Gastroesophageal sphincter (tissue), 3 donors: ENCODE measurements at regions not wholly inside any gene's neighbourhood (a gene's known extent, or its start where the extent isn't known, plus 50 kb on each side); places are given as distances from the start of the nearest gene placed in this dataset.

Source experiments
- EP300 ChIP-seq: sonication (generic); formaldehyde crosslinking; IDR thresholded peaks from one replicate; pipeline ENCODE4 v1.6.1; 2017; ENCODE audit warnings: antibody characterized with exemption, mild to moderate bottlenecking
- POLR2A ChIP-seq, 2 donors: fragments of 450-650 bp; IDR thresholded peaks; one replicate each; pipeline ENCODE4 v1.6.1; 2017; ENCODE audit warnings: antibody characterized with exemption in 2 of 2, mild to moderate bottlenecking in 2 of 2, moderate library complexity in 1 of 2
- POLR2AphosphoS5 ChIP-seq: sonication (generic); formaldehyde crosslinking; IDR thresholded peaks from one replicate; pipeline ENCODE4 v1.6.1; 2017; ENCODE audit warnings: antibody characterized with exemption
- TF ChIP-seq, protein P1 (sequence below), 4 experiments: fragments of 200-600 bp in 2 of 4; fragments of 450-650 bp in 2 of 4; sonication (generic) in 1 of 4; IDR thresholded peaks; one replicate each; pipeline ENCODE4 v1.5.1; 2017 to 2019; ENCODE audit warnings: antibody characterized with exemption in 4 of 4, mild to moderate bottlenecking in 2 of 4, moderate library complexity in 2 of 4

DNA sequence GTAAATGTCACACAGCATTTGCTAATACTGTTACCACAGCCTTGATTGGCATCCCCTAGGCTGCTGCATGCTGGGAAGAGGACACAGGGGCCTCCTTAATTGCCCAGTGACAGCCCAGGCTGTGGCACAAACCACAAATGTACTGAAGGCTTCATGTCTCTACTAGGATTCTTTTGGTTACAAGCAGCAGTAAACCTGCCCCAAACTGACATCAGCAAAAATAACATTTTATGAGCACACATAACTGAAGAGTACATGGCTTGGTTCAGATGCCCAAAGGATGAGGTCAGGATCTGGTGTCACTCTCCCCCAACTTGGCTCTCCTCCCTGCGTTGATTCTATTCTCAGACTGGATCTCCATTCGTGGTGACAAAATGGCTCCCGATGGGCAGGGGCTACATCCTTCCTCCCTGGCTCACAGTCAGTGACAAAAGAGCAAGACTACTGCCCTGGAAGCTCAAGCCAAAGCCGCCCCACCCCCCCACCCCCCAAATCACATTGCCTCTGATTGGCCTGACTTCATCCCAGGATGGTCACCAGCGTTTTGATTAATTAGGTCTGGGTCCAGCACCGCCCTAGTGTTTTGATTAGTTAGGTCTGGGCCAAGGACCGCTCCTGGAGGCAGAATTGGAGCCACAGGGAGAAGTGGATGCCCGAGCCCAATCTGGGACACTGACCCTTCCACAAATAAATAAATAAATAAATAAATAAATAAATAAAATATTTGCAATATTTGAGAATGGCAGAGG is 180.5 kb upstream of the RBPJ start:
- TF ChIP-seq EP300 (no peak), POLR2A (IDR thresholded peaks at IDR 0.05) (no peak), POLR2AphosphoS5 (no peak)
- TF ChIP-seq, protein P1, sequence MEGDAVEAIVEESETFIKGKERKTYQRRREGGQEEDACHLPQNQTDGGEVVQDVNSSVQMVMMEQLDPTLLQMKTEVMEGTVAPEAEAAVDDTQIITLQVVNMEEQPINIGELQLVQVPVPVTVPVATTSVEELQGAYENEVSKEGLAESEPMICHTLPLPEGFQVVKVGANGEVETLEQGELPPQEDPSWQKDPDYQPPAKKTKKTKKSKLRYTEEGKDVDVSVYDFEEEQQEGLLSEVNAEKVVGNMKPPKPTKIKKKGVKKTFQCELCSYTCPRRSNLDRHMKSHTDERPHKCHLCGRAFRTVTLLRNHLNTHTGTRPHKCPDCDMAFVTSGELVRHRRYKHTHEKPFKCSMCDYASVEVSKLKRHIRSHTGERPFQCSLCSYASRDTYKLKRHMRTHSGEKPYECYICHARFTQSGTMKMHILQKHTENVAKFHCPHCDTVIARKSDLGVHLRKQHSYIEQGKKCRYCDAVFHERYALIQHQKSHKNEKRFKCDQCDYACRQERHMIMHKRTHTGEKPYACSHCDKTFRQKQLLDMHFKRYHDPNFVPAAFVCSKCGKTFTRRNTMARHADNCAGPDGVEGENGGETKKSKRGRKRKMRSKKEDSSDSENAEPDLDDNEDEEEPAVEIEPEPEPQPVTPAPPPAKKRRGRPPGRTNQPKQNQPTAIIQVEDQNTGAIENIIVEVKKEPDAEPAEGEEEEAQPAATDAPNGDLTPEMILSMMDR (IDR thresholded peaks at IDR 0.05): no peak
